ENCODE measurements at regions not wholly inside any gene's neighbourhood (a gene's known extent, or its start where the extent isn't known, plus 50 kb on each side); places are given as distances from the start of the nearest gene placed in this dataset.

- Histone ChIP-seq H3K27me3 (ENCODE audit: control insufficient read depth, insufficient read depth, low read length) (peaks cover 5% of the 10 kb centered on the region), H3K4me3 (ENCODE audit: low read length) (no peak overlapping the region)
These were observed 1490.7 kb downstream of the TBC1D22A start for GRCh38 chr22:48253136-48253535.

GRCh38 chr22:48251629-48252028 is 1489.2 kb downstream of the TBC1D22A start:
- H3K4me3 ChIP-seq (ENCODE audit: low read length): no peak overlapping the region
- H3K9ac ChIP-seq (ENCODE audit: low read length): no peak overlapping the region
- no peaks in the 10 kb centered on the region for H3K36me3 ChIP-seq (ENCODE audit: control insufficient read depth, insufficient read depth, low read length)
- peaks cover 5% of the 10 kb centered on the region for H3K27me3 ChIP-seq (ENCODE audit: control insufficient read depth, insufficient read depth, low read length)
- H3K4me1 ChIP-seq (ENCODE audit: control insufficient read depth, insufficient read depth, low read length): peaks cover 14% of the 10 kb centered on the region
- H3K27ac ChIP-seq (ENCODE audit: low read depth, low read length): no peak overlapping the region

More at GRCh38 chr22:48253136-48253535, 1490.7 kb downstream of the TBC1D22A start:
- peaks cover 14% of the 10 kb centered on the region for H3K4me1 ChIP-seq (ENCODE audit: control insufficient read depth, insufficient read depth, low read length)
- no peaks in the 10 kb centered on the region for H3K36me3 ChIP-seq (ENCODE audit: control insufficient read depth, insufficient read depth, low read length)
- H3K9ac ChIP-seq (ENCODE audit: low read length): no peak overlapping the region
- no peak overlapping the region for H3K27ac ChIP-seq (ENCODE audit: low read depth, low read length)

GRCh38 chr22:48250937-48251530 is 1488.6 kb downstream of the TBC1D22A start:
- peaks cover 14% of the 10 kb centered on the region for H3K4me1 ChIP-seq (ENCODE audit: control insufficient read depth, insufficient read depth, low read length)
- H3K27ac ChIP-seq (ENCODE audit: low read depth, low read length): no peak overlapping the region
- no peaks in the 10 kb centered on the region for H3K36me3 ChIP-seq (ENCODE audit: control insufficient read depth, insufficient read depth, low read length)
- no peak overlapping the region for H3K4me3 ChIP-seq (ENCODE audit: low read length)
- H3K27me3 ChIP-seq (ENCODE audit: control insufficient read depth, insufficient read depth, low read length): peaks cover 5% of the 10 kb centered on the region
- no peak overlapping the region for H3K9ac ChIP-seq (ENCODE audit: low read length)

GRCh38 chr22:48250286-48250895 is 1487.9 kb downstream of the TBC1D22A start:
- Histone ChIP-seq H3K36me3 (ENCODE audit: control insufficient read depth, insufficient read depth, low read length) (no peaks in the 10 kb centered on the region), H3K4me3 (ENCODE audit: low read length) (no peak overlapping the region), H3K4me1 (ENCODE audit: control insufficient read depth, insufficient read depth, low read length) (peaks cover 14% of the 10 kb centered on the region), H3K9ac (ENCODE audit: low read length) (no peak overlapping the region), H3K27ac (ENCODE audit: low read depth, low read length) (no peak overlapping the region), H3K27me3 (ENCODE audit: control insufficient read depth, insufficient read depth, low read length) (peaks cover 5% of the 10 kb centered on the region)

GRCh38 chr22:48249713-48250268 is 1487.3 kb downstream of the TBC1D22A start:
- Histone ChIP-seq H3K4me3 (ENCODE audit: low read length) (no peak overlapping the region), H3K27me3 (ENCODE audit: control insufficient read depth, insufficient read depth, low read length) (peaks cover 5% of the 10 kb centered on the region), H3K4me1 (ENCODE audit: control insufficient read depth, insufficient read depth, low read length) (peaks cover 9% of the 10 kb centered on the region), H3K36me3 (ENCODE audit: control insufficient read depth, insufficient read depth, low read length) (no peaks in the 10 kb centered on the region), H3K9ac (ENCODE audit: low read length) (no peak overlapping the region), H3K27ac (ENCODE audit: low read depth, low read length) (no peak overlapping the region)

GRCh38 chr22:48248901-48249455 is 1486.5 kb downstream of the TBC1D22A start:
- H3K4me1 ChIP-seq (ENCODE audit: control insufficient read depth, insufficient read depth, low read length): peaks cover 4% of the 10 kb centered on the region
- H3K9ac ChIP-seq (ENCODE audit: low read length): no peak overlapping the region
- H3K27ac ChIP-seq (ENCODE audit: low read depth, low read length): no peak overlapping the region
- H3K36me3 ChIP-seq (ENCODE audit: control insufficient read depth, insufficient read depth, low read length): no peaks in the 10 kb centered on the region
- H3K27me3 ChIP-seq (ENCODE audit: control insufficient read depth, insufficient read depth, low read length): peaks cover 5% of the 10 kb centered on the region
- H3K4me3 ChIP-seq (ENCODE audit: low read length): no peak overlapping the region

- Histone ChIP-seq H3K27ac (ENCODE audit: low read depth, low read length) (no peak overlapping the region), H3K27me3 (ENCODE audit: control insufficient read depth, insufficient read depth, low read length) (no peaks in the 10 kb centered on the region)
These were observed 1485.4 kb downstream of the TBC1D22A start for GRCh38 chr22:48247829-48248228.

GRCh38 chr22:48245196-48245485 is 1482.7 kb downstream of the TBC1D22A start:
- H3K9ac ChIP-seq (ENCODE audit: low read length): no peak overlapping the region
- no peaks in the 10 kb centered on the region for H3K4me1 ChIP-seq (ENCODE audit: control insufficient read depth, insufficient read depth, low read length)
- H3K36me3 ChIP-seq (ENCODE audit: control insufficient read depth, insufficient read depth, low read length): no peaks in the 10 kb centered on the region
- H3K27ac ChIP-seq (ENCODE audit: low read depth, low read length): no peak overlapping the region
- H3K4me3 ChIP-seq (ENCODE audit: low read length): no peak overlapping the region
- H3K27me3 ChIP-seq (ENCODE audit: control insufficient read depth, insufficient read depth, low read length): no peaks in the 10 kb centered on the region

More at GRCh38 chr22:48247829-48248228, 1485.4 kb downstream of the TBC1D22A start:
- Histone ChIP-seq H3K9ac (ENCODE audit: low read length) (no peak overlapping the region), H3K4me1 (ENCODE audit: control insufficient read depth, insufficient read depth, low read length) (no peaks in the 10 kb centered on the region), H3K4me3 (ENCODE audit: low read length) (no peak overlapping the region), H3K36me3 (ENCODE audit: control insufficient read depth, insufficient read depth, low read length) (no peaks in the 10 kb centered on the region)

- no peaks in the 10 kb centered on the region for H3K27me3 ChIP-seq (ENCODE audit: control insufficient read depth, insufficient read depth, low read length)
- no peak overlapping the region for H3K4me3 ChIP-seq (ENCODE audit: low read length)
- no peaks in the 10 kb centered on the region for H3K36me3 ChIP-seq (ENCODE audit: control insufficient read depth, insufficient read depth, low read length)
- H3K4me1 ChIP-seq (ENCODE audit: control insufficient read depth, insufficient read depth, low read length): no peaks in the 10 kb centered on the region
- H3K27ac ChIP-seq (ENCODE audit: low read depth, low read length): no peak overlapping the region
- no peak overlapping the region for H3K9ac ChIP-seq (ENCODE audit: low read length)
These were observed 1482.1 kb downstream of the TBC1D22A start for GRCh38 chr22:48244388-48245195.

GRCh38 chr22:48242461-48242864 is 1480.0 kb downstream of the TBC1D22A start:
- H3K27ac ChIP-seq (ENCODE audit: low read depth, low read length): no peak overlapping the region
- H3K9ac ChIP-seq (ENCODE audit: low read length): no peak overlapping the region
- H3K36me3 ChIP-seq (ENCODE audit: control insufficient read depth, insufficient read depth, low read length): no peaks in the 10 kb centered on the region
- no peaks in the 10 kb centered on the region for H3K4me1 ChIP-seq (ENCODE audit: control insufficient read depth, insufficient read depth, low read length)
- H3K4me3 ChIP-seq (ENCODE audit: low read length): no peak overlapping the region
- H3K27me3 ChIP-seq (ENCODE audit: control insufficient read depth, insufficient read depth, low read length): no peaks in the 10 kb centered on the region

GRCh38 chr22:48241658-48242057 is 1479.2 kb downstream of the TBC1D22A start:
- H3K9ac ChIP-seq (ENCODE audit: low read length): no peak overlapping the region
- H3K4me3 ChIP-seq (ENCODE audit: low read length): no peak overlapping the region
- no peaks in the 10 kb centered on the region for H3K4me1 ChIP-seq (ENCODE audit: control insufficient read depth, insufficient read depth, low read length)
- H3K36me3 ChIP-seq (ENCODE audit: control insufficient read depth, insufficient read depth, low read length): no peaks in the 10 kb centered on the region
- no peak overlapping the region for H3K27ac ChIP-seq (ENCODE audit: low read depth, low read length)
- no peaks in the 10 kb centered on the region for H3K27me3 ChIP-seq (ENCODE audit: control insufficient read depth, insufficient read depth, low read length)

- Histone ChIP-seq H3K4me3 (ENCODE audit: low read length) (no peak overlapping the region), H3K36me3 (ENCODE audit: control insufficient read depth, insufficient read depth, low read length) (no peaks in the 10 kb centered on the region), H3K27me3 (ENCODE audit: control insufficient read depth, insufficient read depth, low read length) (no peaks in the 10 kb centered on the region), H3K9ac (ENCODE audit: low read length) (no peak overlapping the region), H3K4me1 (ENCODE audit: control insufficient read depth, insufficient read depth, low read length) (no peaks in the 10 kb centered on the region), H3K27ac (ENCODE audit: low read depth, low read length) (no peak overlapping the region)
These were observed 1478.4 kb downstream of the TBC1D22A start for GRCh38 chr22:48240935-48241230.
